ENCODE measurements at regions not wholly inside any gene's neighbourhood (a gene's known extent, or its start where the extent isn't known, plus 50 kb on each side); places are given as distances from the start of the nearest gene placed in this dataset.

GRCh38 chr9:134214386-134214765, 50.0 kb upstream of the RNU6ATAC start:
- DNase-seq (ENCODE audit: low read depth in 2 of 2) = no peak

- no peak for DNase-seq (ENCODE audit: low read depth in 2 of 2)
Measured at GRCh38 chr9:134214766-134215419, 50.5 kb upstream of the RNU6ATAC start.

GRCh38 chr9:134215420-134215698, 51.0 kb upstream of the RNU6ATAC start:
- DNase-seq (ENCODE audit: low read depth in 2 of 2) = no peak

DNA sequence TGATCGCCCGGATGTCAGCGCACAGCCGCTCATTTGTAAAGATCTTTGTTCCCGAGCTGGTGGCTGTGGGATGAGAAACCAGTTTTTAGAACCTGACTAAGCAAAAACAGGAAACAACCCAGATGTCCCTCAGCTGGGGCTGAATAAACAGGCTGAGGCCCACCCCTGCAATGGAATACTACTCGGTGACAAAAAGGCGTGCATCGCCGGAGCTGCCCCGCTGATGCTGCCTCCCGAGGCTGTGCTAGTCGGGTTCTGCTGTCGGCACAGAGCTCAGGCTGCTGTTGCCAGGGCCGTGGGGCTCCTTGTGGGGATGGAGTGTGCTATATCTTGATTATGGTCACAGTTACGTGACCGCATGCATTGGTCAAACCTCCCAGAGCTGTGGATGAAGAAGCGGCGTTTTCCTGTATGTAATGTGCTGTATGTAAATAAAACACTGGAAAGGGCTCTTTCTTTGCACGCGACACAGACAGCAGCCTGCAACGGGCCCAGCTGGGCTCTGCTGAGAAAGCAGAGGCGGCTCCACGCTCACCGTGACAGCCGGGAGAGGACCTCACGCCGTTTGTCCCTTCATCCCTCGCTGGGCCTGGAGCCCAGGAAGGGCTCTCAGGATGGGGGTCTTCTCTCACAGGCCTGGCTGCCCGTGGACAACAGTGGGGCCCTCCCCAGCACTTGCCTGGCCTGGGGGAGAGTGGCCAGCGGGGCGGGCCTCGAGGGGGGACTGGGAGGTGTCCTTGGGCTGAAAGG, 51.5 kb upstream of the RNU6ATAC start:
- DNase-seq (ENCODE audit: low read depth in 2 of 2) = no peak

DNA sequence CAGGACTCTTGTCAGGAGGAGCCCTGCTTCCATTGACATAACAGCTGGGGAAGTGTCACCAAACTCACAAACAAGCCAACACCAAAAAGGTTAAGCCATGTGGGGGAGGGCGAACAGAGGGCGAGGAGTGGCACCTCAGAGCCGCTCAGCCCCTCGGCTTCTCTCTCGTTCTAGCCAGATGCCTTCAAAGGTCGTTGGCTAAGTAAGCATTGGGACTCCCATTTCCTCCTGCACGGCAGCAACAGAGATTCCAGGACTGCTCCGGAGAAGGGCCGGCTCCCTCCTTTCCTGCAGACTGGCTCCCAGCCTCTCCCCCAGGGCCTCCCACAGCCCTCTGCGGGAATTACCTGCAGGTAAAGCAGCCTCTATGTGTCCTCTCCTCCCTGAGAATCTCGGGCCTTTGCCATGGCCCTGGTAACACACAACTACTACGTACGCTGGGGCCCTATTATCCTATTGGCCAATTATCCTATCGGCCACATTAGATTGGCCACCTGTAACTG, 52.1 kb upstream of the RNU6ATAC start:
- DNase-seq (ENCODE audit: low read depth in 2 of 2) = no peak

GRCh38 chr9:134216961-134217360, 52.6 kb upstream of the RNU6ATAC start:
- no peak for DNase-seq (ENCODE audit: low read depth in 2 of 2)

- no peak for DNase-seq (ENCODE audit: low read depth in 2 of 2)
Measured at GRCh38 chr9:134217431-134218210, 53.3 kb upstream of the RNU6ATAC start.

GRCh38 chr9:134218230-134218629, 53.9 kb upstream of the RNU6ATAC start:
- no peak for DNase-seq (ENCODE audit: low read depth in 2 of 2)

- no peak for DNase-seq (ENCODE audit: low read depth in 2 of 2)
Measured at GRCh38 chr9:134219646-134220060, 55.3 kb upstream of the RNU6ATAC start.

GRCh38 chr9:134220311-134220710, 55.9 kb upstream of the RNU6ATAC start:
- no peak for DNase-seq (ENCODE audit: low read depth in 2 of 2)

- DNase-seq (ENCODE audit: low read depth in 2 of 2) = no peak
Measured at GRCh38 chr9:134221273-134222017, 57.1 kb upstream of the RNU6ATAC start.

GRCh38 chr9:134222018-134222573, 57.7 kb upstream of the RNU6ATAC start:
- no peak for DNase-seq (ENCODE audit: low read depth in 2 of 2)

GRCh38 chr9:134223091-134223490, 58.7 kb upstream of the RNU6ATAC start:
- DNase-seq (ENCODE audit: low read depth in 2 of 2) = no peak

GRCh38 chr9:134223591-134224122, 59.3 kb upstream of the RNU6ATAC start:
- DNase-seq (ENCODE audit: low read depth in 2 of 2) = no peak

DNA sequence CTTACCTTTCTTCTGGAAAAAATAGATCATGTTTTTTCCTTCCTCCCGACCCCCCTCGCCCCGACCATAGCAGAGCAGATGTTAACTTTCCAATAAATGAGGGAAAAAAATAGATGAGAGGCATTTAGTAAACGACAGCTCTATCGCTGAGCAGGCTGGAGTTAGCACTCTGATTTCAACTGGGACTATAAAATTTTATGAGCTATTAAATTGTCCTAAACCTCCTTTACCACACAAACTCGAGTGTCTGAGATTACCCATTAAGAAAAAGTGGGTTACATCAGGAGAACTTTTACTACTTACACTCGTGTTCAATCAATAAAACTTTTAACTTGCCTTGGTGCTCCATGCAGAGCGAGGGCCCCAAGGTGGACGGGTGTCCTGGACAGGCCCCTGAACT, 59.8 kb upstream of the RNU6ATAC start:
- DNase-seq (ENCODE audit: low read depth in 2 of 2) = no peak

DNA sequence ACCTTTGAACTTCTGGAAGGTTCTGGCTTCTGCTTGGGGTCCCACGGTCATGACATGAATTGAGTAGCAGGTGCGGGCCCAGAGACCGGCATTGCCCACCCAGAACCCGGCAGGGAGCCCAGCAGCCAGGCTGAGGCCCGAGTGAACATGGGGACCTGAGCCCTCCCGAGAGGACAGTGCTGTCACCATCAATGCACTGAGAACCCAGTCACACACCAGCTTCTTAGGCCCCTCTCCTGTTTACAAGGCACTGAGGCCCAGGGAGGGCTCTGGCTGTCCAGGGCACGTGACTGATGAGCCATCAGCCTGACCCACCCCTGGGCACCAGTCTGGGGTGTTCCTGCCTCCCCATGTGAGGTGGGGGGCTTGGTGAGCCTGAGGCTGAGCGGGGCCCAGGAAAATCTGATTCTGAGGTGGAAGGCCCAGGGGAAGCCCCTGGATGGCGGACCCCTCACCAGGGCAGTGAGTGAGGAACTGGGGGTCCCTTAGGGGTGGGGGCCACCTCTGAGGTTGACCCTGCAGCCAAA, 60.3 kb upstream of the RNU6ATAC start:
- no peak for DNase-seq (ENCODE audit: low read depth in 2 of 2)

GRCh38 chr9:134225186-134225585, 60.8 kb upstream of the RNU6ATAC start:
- DNase-seq (ENCODE audit: low read depth in 2 of 2) = no peak

DNA sequence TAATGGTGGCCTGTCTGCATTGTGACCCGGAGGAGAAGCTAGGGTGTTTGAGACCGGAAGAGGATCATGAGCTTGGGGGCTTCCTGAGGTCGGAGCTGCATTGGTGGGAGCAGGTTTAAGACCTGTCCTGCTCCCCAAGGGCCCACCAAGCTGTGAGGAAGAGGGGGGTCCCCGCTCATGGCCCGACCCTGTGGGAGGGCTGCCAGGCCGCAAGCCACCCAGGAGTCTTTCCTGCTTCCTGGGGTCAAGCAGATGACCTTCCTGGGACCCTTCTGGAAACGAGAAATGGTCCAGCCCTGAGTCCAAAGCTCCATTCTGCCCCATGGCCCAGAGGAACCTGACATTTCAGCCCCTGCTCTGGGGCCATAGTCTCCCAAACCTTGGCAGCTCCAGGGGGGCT, 61.5 kb upstream of the RNU6ATAC start:
- DNase-seq (ENCODE audit: low read depth in 2 of 2) = no peak

DNA sequence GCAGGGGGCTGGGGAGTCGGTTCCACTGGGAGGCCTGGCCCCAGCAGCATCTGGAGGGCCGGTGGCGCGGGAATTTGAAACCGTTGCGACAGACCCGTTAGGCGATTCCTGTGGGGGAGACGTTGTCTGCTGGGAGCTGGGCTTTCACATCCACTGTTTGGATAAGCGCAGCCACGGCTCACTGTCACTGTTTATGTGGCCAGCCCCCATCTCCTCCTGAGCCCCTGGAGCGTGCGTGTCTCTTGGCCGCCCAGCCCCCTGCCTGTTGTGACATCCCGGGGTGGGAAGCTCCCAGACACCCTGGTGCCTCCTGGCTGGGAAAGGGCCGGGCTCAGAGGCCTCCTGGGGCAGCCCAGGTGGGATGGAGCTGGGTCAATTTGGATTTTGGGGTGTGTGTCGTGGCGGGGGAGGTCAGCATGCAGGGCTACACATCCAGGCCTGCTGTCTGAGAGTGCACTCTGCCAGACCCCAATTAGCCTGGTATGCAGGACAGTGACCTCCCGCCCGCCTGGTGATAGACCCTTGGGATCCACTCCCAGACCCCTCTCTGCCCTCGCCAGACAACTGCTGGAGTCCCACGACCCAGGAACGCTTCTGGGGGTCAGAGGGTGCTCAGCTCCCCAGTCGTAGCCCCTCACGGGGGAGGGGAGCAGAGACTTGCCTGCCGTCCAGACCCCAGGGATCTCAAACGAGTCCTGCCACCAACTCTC, 62.0 kb upstream of the RNU6ATAC start:
- no peak for DNase-seq (ENCODE audit: low read depth in 2 of 2)

Data from activated CD8-positive, alpha-beta memory T cell treated with anti-CD3 and anti-CD28 coated beads for 4 hours (primary cell).